Mesenchymal stem cell (in vitro differentiated cells and primary cell): ENCODE measurements at regions not wholly inside any gene's neighbourhood (a gene's known extent, or its start where the extent isn't known, plus 50 kb on each side); places are given as distances from the start of the nearest gene placed in this dataset.

Experiments used
- DNase-seq: peaks from one replicate; pipeline ENCODE4 v3.0.0-alpha.2; 2013
- H2AFZ ChIP-seq: one replicate; pipeline ENCODE4 v1.6.1; 2013; ENCODE audit warnings: low read depth, mild to moderate bottlenecking, control low read depth, inconsistent platforms, low read length, moderate library complexity
- H2AK5ac ChIP-seq: 2 replicates; pipeline ENCODE4 v1.6.1; 2013; ENCODE audit warnings: low read length, moderate library complexity, mild to moderate bottlenecking, inconsistent platforms; ENCODE audit not compliant: severe bottlenecking
- H2BK120ac ChIP-seq: one replicate; pipeline ENCODE4 v1.6.1; 2013; ENCODE audit warnings: low read depth, mild to moderate bottlenecking, inconsistent platforms, low read length, moderate library complexity
- H2BK12ac ChIP-seq, 2 experiments: one replicate each; pipeline ENCODE4 v1.6.1; 2013; ENCODE audit warnings: inconsistent platforms in 2 of 2, low read length in 2 of 2, mild to moderate bottlenecking in 2 of 2, moderate library complexity in 2 of 2, control low read depth in 1 of 2
- H2BK15ac ChIP-seq: one replicate; pipeline ENCODE4 v1.6.1; 2013; ENCODE audit warnings: mild to moderate bottlenecking, low read depth, inconsistent platforms; ENCODE audit not compliant: poor library complexity, severe bottlenecking
- H2BK5ac ChIP-seq: 2 replicates; pipeline ENCODE4 v1.6.1; 2013; ENCODE audit warnings: low read depth, mild to moderate bottlenecking, low read length, control low read depth, inconsistent platforms; ENCODE audit not compliant: poor library complexity, severe bottlenecking
- H3K14ac ChIP-seq, 2 experiments: one replicate each; pipeline ENCODE4 v1.6.1; 2013; ENCODE audit warnings: inconsistent platforms in 2 of 2, low read length in 2 of 2, control low read depth in 1 of 2, mild to moderate bottlenecking in 1 of 2, moderate library complexity in 1 of 2
- H3K18ac ChIP-seq, 2 experiments: one replicate each; pipeline ENCODE4 v1.6.1; 2013; ENCODE audit warnings: inconsistent platforms in 2 of 2, low read length in 2 of 2, control low read depth in 1 of 2, low read depth in 1 of 2, mild to moderate bottlenecking in 1 of 2
- H3K23ac ChIP-seq, 2 experiments: one replicate each; pipeline ENCODE4 v1.6.1; 2013; ENCODE audit warnings: inconsistent platforms in 2 of 2, low read length in 2 of 2, mild to moderate bottlenecking in 2 of 2, moderate library complexity in 2 of 2, control low read depth in 1 of 2
- H3K27ac ChIP-seq: 2 replicates; pipeline ENCODE4 v1.5.1; 2013; ENCODE audit warnings: mild to moderate bottlenecking, moderate library complexity, low read length, control low read depth, inconsistent platforms; ENCODE audit not compliant: poor library complexity, severe bottlenecking
- H3K27me3 ChIP-seq, 2 experiments: 2 replicates each; pipeline versions ENCODE4 v1.6.1 to v1.7.0; 2013; ENCODE audit warnings: low read length in 2 of 2, mild to moderate bottlenecking in 2 of 2, moderate library complexity in 2 of 2, control low read depth in 1 of 2, inconsistent platforms in 1 of 2; ENCODE audit not compliant: control insufficient read depth in 1 of 2, insufficient read depth in 1 of 2
- H3K36me3 ChIP-seq, 2 experiments: 2 replicates each; pipeline versions ENCODE4 v1.6.1 to v1.7.0; 2013; ENCODE audit warnings: low read length in 2 of 2, control low read depth in 1 of 2, inconsistent platforms in 1 of 2, low read depth in 1 of 2, mild to moderate bottlenecking in 1 of 2; ENCODE audit not compliant: insufficient read depth in 2 of 2, control insufficient read depth in 1 of 2
- H3K4ac ChIP-seq, 2 experiments: one replicate each; pipeline ENCODE4 v1.6.1; 2013; ENCODE audit warnings: inconsistent platforms in 2 of 2, low read length in 2 of 2, mild to moderate bottlenecking in 2 of 2, moderate library complexity in 2 of 2, control low read depth in 1 of 2, low read depth in 1 of 2
- H3K4me1 ChIP-seq: 2 replicates; pipeline ENCODE4 v1.6.1; 2013; ENCODE audit warnings: low read depth, low read length, control low read depth; ENCODE audit not compliant: control insufficient read depth, insufficient read depth
- H3K4me2 ChIP-seq: 2 replicates; pipeline ENCODE4 v1.6.1; 2013; ENCODE audit warnings: low read length, mild to moderate bottlenecking, inconsistent platforms; ENCODE audit not compliant: poor library complexity, severe bottlenecking
- H3K4me3 ChIP-seq, 2 experiments: 2 replicates each; pipeline versions ENCODE4 v1.5.1 to v1.7.0; 2013; ENCODE audit warnings: low read length in 2 of 2, mild to moderate bottlenecking in 2 of 2, control low read depth in 1 of 2, low read depth in 1 of 2; ENCODE audit not compliant: insufficient read depth in 1 of 2
- H3K79me1 ChIP-seq: replicated peaks from 2 replicates; pipeline ENCODE4 v1.6.1; 2013; ENCODE audit warnings: mild to moderate bottlenecking, control low read depth, low read length, inconsistent platforms; ENCODE audit not compliant: poor library complexity, severe bottlenecking
- H3K9ac ChIP-seq: 2 replicates; pipeline ENCODE4 v1.7.0; 2013; ENCODE audit warnings: mild to moderate bottlenecking, low read length, moderate library complexity
- H3K9me3 ChIP-seq: 2 replicates; pipeline ENCODE4 v1.7.0; 2013; ENCODE audit warnings: mild to moderate bottlenecking, low read length; ENCODE audit not compliant: control insufficient read depth
- H4K8ac ChIP-seq: one replicate; pipeline ENCODE4 v1.6.1; 2013; ENCODE audit warnings: inconsistent platforms, mild to moderate bottlenecking, low read length, moderate library complexity
- H4K91ac ChIP-seq: one replicate; pipeline ENCODE4 v1.6.1; 2013; ENCODE audit warnings: mild to moderate bottlenecking, low read length, inconsistent platforms
- WGBS: methylation state at CpG from one replicate; pipeline ENCODE4 v1.1.7; 2013; ENCODE audit warnings: mixed read lengths; 5-methylcytosine and 5-hydroxymethylcytosine counted together

- H2BK15ac ChIP-seq, result no peak overlapping the region
- no peaks in the 10 kb centered on the region for H3K9me3 ChIP-seq
- H2AK5ac ChIP-seq, result no peak overlapping the region
- no peak for DNase-seq
- H2BK120ac ChIP-seq, result no peak overlapping the region
- no peaks in the 10 kb centered on the region for H3K36me3 ChIP-seq
- no peaks in the 10 kb centered on the region for H3K79me1 ChIP-seq
- H4K91ac ChIP-seq, result no peak overlapping the region
- H3K4me1 ChIP-seq, result no peaks in the 10 kb centered on the region
- H3K4me2 ChIP-seq, result no peak overlapping the region
- no peak overlapping the region for H3K14ac ChIP-seq
- no peak overlapping the region for H3K18ac ChIP-seq
- no peak overlapping the region for H2AFZ ChIP-seq
- peaks cover 0 to 27% of the 10 kb centered on the region in 2 experiments for H3K27me3 ChIP-seq
- no peak overlapping the region for H4K8ac ChIP-seq
- no peak overlapping the region for H2BK5ac ChIP-seq
- H3K23ac ChIP-seq, result no peak overlapping the region
- H3K4me3 ChIP-seq, result no peak overlapping the region
- WGBS, result 68% methylated on average over 21 of the region's 21 CpGs
- H3K27ac ChIP-seq, result no peak overlapping the region
- no peak overlapping the region for H2BK12ac ChIP-seq
- H3K4ac ChIP-seq, result no peak overlapping the region
- H3K9ac ChIP-seq, result no peak overlapping the region
These were observed 537.6 kb downstream of the TBC1D22A start for GRCh38 chr22:47299863-47300697.

- Histone ChIP-seq H3K14ac (no peak overlapping the region), H3K4me2 (no peak overlapping the region), H3K23ac (no peak overlapping the region), H3K27ac (no peak overlapping the region), H2AFZ (no peak overlapping the region), H3K4me3 (no peak overlapping the region), H4K8ac (no peak overlapping the region), H2AK5ac (no peak overlapping the region), H3K9ac (no peak overlapping the region), H3K18ac (no peak overlapping the region), H4K91ac (no peak overlapping the region), H3K4ac (no peak overlapping the region), H3K27me3 (peaks cover 0 to 29% of the 10 kb centered on the region in 2 experiments), H3K4me1 (no peaks in the 10 kb centered on the region), H2BK5ac (no peak overlapping the region), H2BK15ac (no peak overlapping the region), H3K36me3 (no peaks in the 10 kb centered on the region), H3K9me3 (no peaks in the 10 kb centered on the region), H3K79me1 (no peaks in the 10 kb centered on the region), H2BK12ac (no peak overlapping the region), H2BK120ac (no peak overlapping the region)
- WGBS, result 84% methylated on average over 17 of the region's 18 CpGs
- no peak for DNase-seq
These were observed 536.9 kb downstream of the TBC1D22A start for GRCh38 chr22:47299211-47299862.

DNA sequence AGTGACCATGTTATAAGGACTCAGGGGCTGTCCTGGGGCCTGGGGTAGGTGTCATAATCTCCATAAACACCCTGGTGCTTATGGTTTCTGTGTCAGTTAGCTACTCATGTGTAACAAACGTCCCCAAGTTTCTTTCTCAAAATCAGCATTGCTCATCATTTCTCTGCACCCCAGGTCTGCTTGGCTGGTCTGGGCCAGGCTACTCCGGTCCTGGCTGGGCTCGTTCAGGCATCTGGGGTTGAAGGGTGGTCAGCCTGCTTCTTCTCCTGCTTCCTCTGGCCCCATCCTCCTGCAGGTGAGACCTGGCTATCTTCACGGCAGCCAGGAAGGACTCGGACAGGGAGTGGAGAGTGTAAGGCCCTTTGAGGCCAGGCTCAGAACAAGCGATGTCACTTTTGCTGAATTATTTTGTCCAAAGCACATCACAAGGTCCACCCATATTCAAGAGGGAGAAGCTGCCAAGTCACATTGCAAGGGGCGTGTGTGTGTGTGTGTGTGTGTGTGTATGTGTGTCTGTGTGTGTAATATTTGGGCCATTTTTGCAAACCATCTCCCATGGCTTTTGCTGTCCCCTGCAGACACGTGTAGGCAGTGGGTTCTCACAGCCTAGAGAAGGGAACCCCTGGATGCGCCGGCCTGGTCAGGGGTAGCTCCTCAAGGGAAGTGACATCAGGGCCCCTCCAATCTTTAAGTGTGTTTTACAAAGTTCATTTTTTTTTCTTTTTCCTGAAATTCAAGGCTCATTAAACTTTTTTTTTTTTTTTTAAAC lies 535.8 kb downstream of the TBC1D22A start:
- peaks cover 0 to 30% of the 10 kb centered on the region in 2 experiments for H3K27me3 ChIP-seq
- no peaks in the 10 kb centered on the region for H3K79me1 ChIP-seq
- H3K9ac ChIP-seq, result no peak overlapping the region
- H4K91ac ChIP-seq, result no peak overlapping the region
- no peak overlapping the region for H2BK120ac ChIP-seq
- H2AFZ ChIP-seq, result no peak overlapping the region
- H3K18ac ChIP-seq, result no peak overlapping the region
- H2BK12ac ChIP-seq, result no peak overlapping the region
- no peak overlapping the region for H3K27ac ChIP-seq
- H2BK15ac ChIP-seq, result no peak overlapping the region
- no peak overlapping the region for H3K4me3 ChIP-seq
- no peak overlapping the region for H4K8ac ChIP-seq
- no peak overlapping the region for H3K14ac ChIP-seq
- no peaks in the 10 kb centered on the region for H3K9me3 ChIP-seq
- no peak overlapping the region for H2BK5ac ChIP-seq
- WGBS, result 78% methylated on average over 9 of the region's 10 CpGs
- DNase-seq, result no peak
- no peak overlapping the region for H3K23ac ChIP-seq
- H2AK5ac ChIP-seq, result no peak overlapping the region
- no peak overlapping the region for H3K4me2 ChIP-seq
- no peaks in the 10 kb centered on the region for H3K36me3 ChIP-seq
- H3K4ac ChIP-seq, result no peak overlapping the region
- no peaks in the 10 kb centered on the region for H3K4me1 ChIP-seq
